ENCODE measurements at regions not wholly inside any gene's neighbourhood (a gene's known extent, or its start where the extent isn't known, plus 50 kb on each side); places are given as distances from the start of the nearest gene placed in this dataset.

DNA sequence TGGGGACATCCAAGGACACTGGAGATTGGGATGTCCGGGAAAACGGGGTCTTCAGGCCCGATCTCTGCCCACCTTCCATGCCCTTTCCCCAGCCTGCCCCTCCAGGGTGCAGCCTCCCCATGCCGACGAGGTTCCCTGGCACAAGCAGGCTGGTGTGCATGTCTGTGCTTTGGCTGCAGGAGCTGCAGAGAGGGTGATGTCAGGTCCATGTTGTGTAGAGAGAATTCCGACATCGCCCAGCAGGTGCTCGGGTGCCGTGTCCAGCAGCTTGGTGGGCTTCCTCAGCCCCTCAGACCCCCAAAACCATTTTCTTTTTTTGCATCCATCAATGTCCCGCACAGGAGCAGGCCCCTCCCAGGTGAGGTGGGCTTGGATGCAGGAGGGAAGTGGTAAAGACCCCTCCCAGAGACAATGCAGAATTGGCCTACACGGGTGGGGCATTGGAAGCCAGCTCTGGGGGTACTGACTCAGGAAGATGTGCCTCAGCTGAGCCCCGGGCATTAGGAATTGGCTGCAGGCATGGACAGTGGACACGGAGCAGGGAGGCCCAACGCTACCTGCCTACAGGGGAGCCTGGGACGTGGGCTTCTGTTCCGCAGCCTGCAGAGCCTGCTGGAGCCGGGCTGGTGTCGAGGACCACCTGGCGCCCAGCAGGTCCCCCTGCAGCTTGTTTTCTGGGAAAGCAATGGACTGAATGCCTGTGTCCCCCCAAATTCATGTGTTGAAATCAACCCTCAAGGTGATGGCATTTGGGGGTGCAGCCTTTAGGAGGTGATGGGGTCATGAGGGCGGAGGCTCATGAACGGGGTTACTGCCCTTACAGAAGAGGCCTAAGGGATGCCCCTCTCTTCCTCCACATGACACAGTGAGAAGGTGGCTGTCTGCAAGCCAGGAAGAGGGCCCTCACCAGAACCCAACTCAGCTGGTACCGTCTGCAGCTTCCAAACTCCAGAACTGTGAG is 97.5 kb downstream of the METRNL start:
- no peak overlapping the region for H3K27ac Mint-ChIP-seq (ENCODE audit: low read depth, unreplicated experiment)
- intact Hi-C loops (cut with micrococcal nuclease): no loop called here
- no peaks in the 10 kb centered on the region for H3K27me3 Mint-ChIP-seq (ENCODE audit: insufficient read depth, unreplicated experiment)
- no peaks in the 10 kb centered on the region for H3K36me3 Mint-ChIP-seq (ENCODE audit: insufficient read depth, unreplicated experiment)
- H3K4me1 Mint-ChIP-seq (ENCODE audit: insufficient read depth, unreplicated experiment): no peaks in the 10 kb centered on the region
- ChIA-PET CTCF (no interaction called here), POLR2A (no interaction called here)
- no peaks in the 10 kb centered on the region for H3K9me3 Mint-ChIP-seq (ENCODE audit: unreplicated experiment)
- H3K4me3 Mint-ChIP-seq (ENCODE audit: unreplicated experiment): no peak overlapping the region
- no peak for DNase-seq (ENCODE audit: unreplicated experiment)
- TF ChIP-seq, protein P1, sequence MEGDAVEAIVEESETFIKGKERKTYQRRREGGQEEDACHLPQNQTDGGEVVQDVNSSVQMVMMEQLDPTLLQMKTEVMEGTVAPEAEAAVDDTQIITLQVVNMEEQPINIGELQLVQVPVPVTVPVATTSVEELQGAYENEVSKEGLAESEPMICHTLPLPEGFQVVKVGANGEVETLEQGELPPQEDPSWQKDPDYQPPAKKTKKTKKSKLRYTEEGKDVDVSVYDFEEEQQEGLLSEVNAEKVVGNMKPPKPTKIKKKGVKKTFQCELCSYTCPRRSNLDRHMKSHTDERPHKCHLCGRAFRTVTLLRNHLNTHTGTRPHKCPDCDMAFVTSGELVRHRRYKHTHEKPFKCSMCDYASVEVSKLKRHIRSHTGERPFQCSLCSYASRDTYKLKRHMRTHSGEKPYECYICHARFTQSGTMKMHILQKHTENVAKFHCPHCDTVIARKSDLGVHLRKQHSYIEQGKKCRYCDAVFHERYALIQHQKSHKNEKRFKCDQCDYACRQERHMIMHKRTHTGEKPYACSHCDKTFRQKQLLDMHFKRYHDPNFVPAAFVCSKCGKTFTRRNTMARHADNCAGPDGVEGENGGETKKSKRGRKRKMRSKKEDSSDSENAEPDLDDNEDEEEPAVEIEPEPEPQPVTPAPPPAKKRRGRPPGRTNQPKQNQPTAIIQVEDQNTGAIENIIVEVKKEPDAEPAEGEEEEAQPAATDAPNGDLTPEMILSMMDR (IDR thresholded peaks at IDR 0.05; ENCODE audit: unreplicated experiment): no peak
- no TSS peak for BruUV-seq (replicated peaks)

DNA sequence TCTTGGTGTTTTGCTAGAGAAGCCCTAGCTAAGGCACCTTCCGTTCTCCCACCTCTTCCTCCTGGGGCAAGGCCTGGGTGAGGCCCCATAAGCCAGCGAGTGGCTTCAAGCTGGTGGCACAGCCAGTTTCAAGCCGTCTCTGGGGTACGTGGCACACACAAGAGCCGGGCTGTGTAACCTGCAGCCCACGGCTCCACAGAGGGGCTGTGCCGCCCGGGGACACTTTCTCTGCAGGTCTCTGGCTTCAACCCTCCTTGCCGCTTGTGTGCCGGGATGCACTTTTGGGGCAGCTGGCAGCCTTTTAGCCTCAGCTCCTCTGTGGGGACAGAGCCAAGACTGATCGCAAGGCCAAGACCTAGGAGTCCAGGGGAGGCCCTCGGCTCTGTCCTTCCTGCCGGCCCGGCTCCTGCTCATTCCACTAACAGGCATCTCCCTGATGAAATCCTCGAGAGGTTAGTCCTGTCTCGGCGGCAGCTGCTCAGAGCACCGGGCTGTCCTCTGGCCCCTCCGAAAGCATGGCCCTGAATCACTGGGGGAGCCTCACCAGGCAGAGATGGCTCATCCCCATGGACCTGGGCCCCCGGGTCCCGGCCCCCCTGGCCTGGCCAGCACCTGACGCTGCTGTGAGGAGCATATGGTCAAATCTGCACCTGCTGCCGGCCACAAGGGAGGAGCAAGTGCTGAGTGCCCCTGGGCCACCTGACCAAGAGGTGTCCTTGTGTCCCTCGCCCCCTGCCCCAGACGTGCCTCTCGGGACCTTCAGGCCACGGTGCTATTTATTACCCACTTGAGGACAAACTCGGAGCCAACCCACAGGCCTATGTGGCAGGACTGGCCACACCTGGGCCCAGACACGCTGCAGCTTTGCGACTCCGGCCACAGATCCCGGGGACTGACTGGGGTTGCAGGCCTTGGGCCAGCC is 98.5 kb downstream of the METRNL start:
- TF ChIP-seq, protein P1 (IDR thresholded peaks at IDR 0.05; ENCODE audit: unreplicated experiment): no peak
- ChIA-PET CTCF (no interaction called here), POLR2A (interaction anchor here (0.7 kb wide), 1 partner anchor 403 kb away, joined by 3 read pairs; no protein-coding TSS in a partner anchor)
- no TSS peak for BruUV-seq (replicated peaks)
- Mint-ChIP-seq H3K36me3 (ENCODE audit: insufficient read depth, unreplicated experiment) (no peaks in the 10 kb centered on the region), H3K27ac (ENCODE audit: low read depth, unreplicated experiment) (no peak overlapping the region), H3K4me1 (ENCODE audit: insufficient read depth, unreplicated experiment) (no peaks in the 10 kb centered on the region), H3K4me3 (ENCODE audit: unreplicated experiment) (no peak overlapping the region), H3K9me3 (ENCODE audit: unreplicated experiment) (no peaks in the 10 kb centered on the region), H3K27me3 (ENCODE audit: insufficient read depth, unreplicated experiment) (no peaks in the 10 kb centered on the region)
- intact Hi-C loops (cut with micrococcal nuclease): no loop called here
- no peak for DNase-seq (ENCODE audit: unreplicated experiment)

DNA sequence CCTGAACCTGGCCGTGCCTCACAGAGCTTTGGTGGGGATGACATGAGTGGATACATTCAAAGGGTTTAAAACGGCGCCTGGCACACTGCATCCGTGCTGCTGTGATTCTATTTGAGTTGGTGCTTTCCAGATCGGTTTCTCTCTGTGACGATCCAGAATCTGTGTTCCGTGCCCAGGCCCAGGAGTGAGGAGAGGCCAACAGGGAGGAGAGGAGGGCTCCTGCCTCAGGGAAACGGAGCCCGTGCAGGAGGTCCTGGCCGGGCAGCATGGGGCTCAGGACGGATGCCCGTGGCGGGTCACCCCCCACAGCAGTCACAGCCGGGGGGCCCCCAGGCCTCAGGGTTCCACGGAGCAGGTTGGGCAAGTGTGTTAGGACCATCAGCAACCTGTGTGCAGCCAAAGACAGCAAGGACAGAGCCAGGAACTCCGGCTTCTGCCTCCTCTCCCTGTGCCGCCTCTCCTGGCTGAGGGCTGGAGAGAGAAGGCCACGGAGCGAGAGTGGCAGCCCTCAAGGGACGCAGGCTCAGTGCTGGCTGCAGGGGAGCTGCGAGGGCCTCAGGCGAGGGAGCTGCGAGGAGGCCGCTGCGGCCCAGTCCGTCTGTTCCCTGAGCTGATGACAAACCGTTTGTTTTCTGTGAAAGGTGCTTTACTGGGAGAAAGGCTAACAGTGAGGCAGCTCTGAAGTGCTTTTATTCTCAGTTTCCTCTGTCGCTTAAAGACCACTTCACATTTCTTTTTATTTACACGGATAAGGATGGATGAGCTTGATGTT is 99.3 kb downstream of the METRNL start:
- no TSS peak for BruUV-seq (replicated peaks)
- Mint-ChIP-seq H3K36me3 (ENCODE audit: insufficient read depth, unreplicated experiment) (no peaks in the 10 kb centered on the region), H3K27me3 (ENCODE audit: insufficient read depth, unreplicated experiment) (no peaks in the 10 kb centered on the region), H3K27ac (ENCODE audit: low read depth, unreplicated experiment) (no peak overlapping the region), H3K4me1 (ENCODE audit: insufficient read depth, unreplicated experiment) (no peaks in the 10 kb centered on the region), H3K4me3 (ENCODE audit: unreplicated experiment) (no peak overlapping the region), H3K9me3 (ENCODE audit: unreplicated experiment) (no peaks in the 10 kb centered on the region)
- DNase-seq (ENCODE audit: unreplicated experiment): no peak
- intact Hi-C loops (cut with micrococcal nuclease): no loop called here
- CTCF ChIA-PET: no interaction called here
- TF ChIP-seq, protein P1 (IDR thresholded peaks at IDR 0.05; ENCODE audit: unreplicated experiment): no peak
- POLR2A ChIA-PET: interaction anchor here (0.7 kb wide), 1 partner anchor 404 kb away, joined by 3 read pairs; no protein-coding TSS in a partner anchor

All from MCF 10A (cell line).